T-helper 2 cell treated with Interferon-gamma antibody and Interleukin-4, amounts not matched to agents 5 μg/mL and 100 μg/mL, for 36 hours (primary cell): ENCODE measurements at regions not wholly inside any gene's neighbourhood (a gene's known extent, or its start where the extent isn't known, plus 50 kb on each side); places are given as distances from the start of the nearest gene placed in this dataset.

Source experiments
- DNase-seq: peaks from one replicate; pipeline ENCODE4 v3.0.0; 2021; ENCODE audit warnings: low spot score
- H3K27ac Mint-ChIP-seq: one replicate; pipeline ENCODE4 v1.8.0; 2021; ENCODE audit warnings: mild to moderate bottlenecking, mixed read lengths
- H3K27me3 Mint-ChIP-seq: one replicate; pipeline ENCODE4 v1.8.0; 2021; ENCODE audit warnings: low read depth, mixed read lengths
- H3K36me3 Mint-ChIP-seq: one replicate; pipeline ENCODE4 v1.8.0; 2021; ENCODE audit warnings: low read depth, mixed read lengths
- H3K4me1 Mint-ChIP-seq: one replicate; pipeline ENCODE4 v1.8.0; 2021; ENCODE audit warnings: low read depth, mixed read lengths
- H3K4me3 Mint-ChIP-seq: one replicate; pipeline ENCODE4 v1.8.0; 2022; ENCODE audit warnings: mild to moderate bottlenecking, moderate library complexity, mixed read lengths
- H3K9me3 Mint-ChIP-seq: one replicate; pipeline ENCODE4 v1.8.0; 2021; ENCODE audit warnings: mixed read lengths

DNA sequence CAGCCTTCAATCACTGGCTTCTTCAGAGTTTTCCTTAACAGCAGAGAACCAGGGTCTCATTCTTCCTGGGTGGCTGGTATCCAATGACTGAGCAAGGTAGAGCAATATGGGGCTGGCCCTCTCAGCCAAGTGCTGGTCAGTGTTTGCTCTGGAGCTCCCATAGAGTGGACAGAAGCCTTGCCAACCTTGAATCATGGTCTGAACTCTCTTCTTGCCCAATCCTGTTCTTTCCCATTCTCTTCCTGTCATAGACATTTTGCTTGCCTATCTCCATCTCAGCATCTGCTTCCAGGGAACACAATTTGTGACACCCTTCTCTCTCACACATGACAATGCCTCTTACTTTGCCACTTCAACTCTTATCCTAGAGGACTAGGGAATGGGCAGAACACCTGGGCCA, 245.6 kb upstream of the PEX5L start:
- H3K9me3 Mint-ChIP-seq, result no peaks in the 10 kb centered on the region
- no peaks in the 10 kb centered on the region for H3K27me3 Mint-ChIP-seq
- H3K36me3 Mint-ChIP-seq, result no peaks in the 10 kb centered on the region
- DNase-seq, result no peak
- H3K27ac Mint-ChIP-seq, result no peak overlapping the region
- no peaks in the 10 kb centered on the region for H3K4me1 Mint-ChIP-seq
- H3K4me3 Mint-ChIP-seq, result no peak overlapping the region

DNA sequence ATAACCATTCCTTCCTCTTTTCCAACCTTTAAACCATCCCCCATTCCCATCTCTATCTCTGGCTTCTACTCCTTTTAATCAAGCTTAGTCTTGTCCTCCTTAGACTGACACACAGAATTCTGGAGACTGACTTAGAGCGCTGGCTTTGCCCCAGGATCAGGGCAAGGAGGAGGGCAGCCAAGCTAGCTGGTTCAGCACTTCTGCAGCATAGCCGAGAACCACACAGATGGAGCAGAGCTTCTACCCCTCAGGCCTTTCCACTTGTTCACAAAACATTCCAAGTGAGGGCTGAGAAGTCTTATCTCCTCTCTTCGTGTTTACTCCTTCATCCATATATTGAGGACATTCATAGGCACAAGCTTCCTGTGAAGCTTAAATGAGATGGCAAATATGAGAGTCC, 246.5 kb upstream of the PEX5L start:
- Mint-ChIP-seq H3K36me3 (no peaks in the 10 kb centered on the region), H3K27ac (no peak overlapping the region), H3K4me1 (no peaks in the 10 kb centered on the region), H3K27me3 (no peaks in the 10 kb centered on the region), H3K9me3 (no peaks in the 10 kb centered on the region), H3K4me3 (no peak overlapping the region)
- DNase-seq, result no peak

- Mint-ChIP-seq H3K4me3 (no peak overlapping the region), H3K27ac (no peak overlapping the region), H3K36me3 (no peaks in the 10 kb centered on the region), H3K4me1 (no peaks in the 10 kb centered on the region), H3K9me3 (no peaks in the 10 kb centered on the region), H3K27me3 (no peaks in the 10 kb centered on the region)
- DNase-seq, result no peak
These were observed 247.8 kb upstream of the PEX5L start for GRCh38 chr3:180284331-180285110.

DNA sequence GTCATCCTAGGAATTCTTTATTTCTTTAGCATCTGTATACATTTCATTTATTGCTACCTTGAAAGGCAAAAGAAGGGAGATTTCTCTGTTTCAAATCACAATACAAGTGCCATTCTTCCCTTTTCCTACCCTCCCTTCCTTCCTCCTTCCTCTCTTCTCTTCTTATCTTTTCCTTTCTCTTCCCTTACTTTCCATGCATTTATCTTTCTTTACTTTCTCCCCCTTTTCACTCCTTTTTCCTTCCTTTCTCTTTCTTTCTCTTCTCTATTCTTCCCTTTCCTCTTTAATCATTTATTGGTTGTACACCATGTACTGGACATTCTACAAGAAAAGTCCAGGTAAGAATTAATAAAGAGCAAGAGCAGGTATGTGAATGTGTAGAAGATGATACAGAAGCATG, 251.0 kb upstream of the PEX5L start:
- no peak for DNase-seq
- Mint-ChIP-seq H3K9me3 (no peaks in the 10 kb centered on the region), H3K27ac (no peak overlapping the region), H3K36me3 (no peaks in the 10 kb centered on the region), H3K27me3 (no peaks in the 10 kb centered on the region), H3K4me3 (no peak overlapping the region), H3K4me1 (no peaks in the 10 kb centered on the region)

GRCh38 chr3:180288816-180289215, 252.1 kb upstream of the PEX5L start:
- H3K4me3 Mint-ChIP-seq, result no peak overlapping the region
- no peaks in the 10 kb centered on the region for H3K4me1 Mint-ChIP-seq
- no peak overlapping the region for H3K27ac Mint-ChIP-seq
- no peaks in the 10 kb centered on the region for H3K36me3 Mint-ChIP-seq
- no peaks in the 10 kb centered on the region for H3K27me3 Mint-ChIP-seq
- H3K9me3 Mint-ChIP-seq, result no peaks in the 10 kb centered on the region
- no peak for DNase-seq

DNA sequence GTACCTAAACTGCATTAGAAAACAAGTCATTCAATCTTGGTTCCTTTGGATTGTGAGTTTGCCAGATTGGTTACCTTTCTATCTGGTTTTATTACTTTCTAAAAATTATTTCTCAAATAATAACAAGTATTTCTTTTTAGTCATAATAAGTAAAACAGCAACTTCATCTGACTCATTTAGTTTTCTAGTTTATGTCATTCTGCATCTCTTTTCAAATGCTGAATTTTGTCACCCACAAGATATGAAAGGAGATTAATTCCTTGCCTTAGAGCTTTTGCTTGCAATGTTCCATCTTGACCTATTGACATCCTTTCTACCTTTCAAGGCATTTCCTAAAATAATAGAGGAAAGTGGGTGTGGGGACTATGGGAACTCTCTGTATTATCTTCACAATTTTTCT, 253.6 kb upstream of the PEX5L start:
- Mint-ChIP-seq H3K27ac (no peak overlapping the region), H3K4me3 (no peak overlapping the region), H3K9me3 (no peaks in the 10 kb centered on the region), H3K27me3 (no peaks in the 10 kb centered on the region), H3K4me1 (no peaks in the 10 kb centered on the region), H3K36me3 (no peaks in the 10 kb centered on the region)
- DNase-seq, result no peak

DNA sequence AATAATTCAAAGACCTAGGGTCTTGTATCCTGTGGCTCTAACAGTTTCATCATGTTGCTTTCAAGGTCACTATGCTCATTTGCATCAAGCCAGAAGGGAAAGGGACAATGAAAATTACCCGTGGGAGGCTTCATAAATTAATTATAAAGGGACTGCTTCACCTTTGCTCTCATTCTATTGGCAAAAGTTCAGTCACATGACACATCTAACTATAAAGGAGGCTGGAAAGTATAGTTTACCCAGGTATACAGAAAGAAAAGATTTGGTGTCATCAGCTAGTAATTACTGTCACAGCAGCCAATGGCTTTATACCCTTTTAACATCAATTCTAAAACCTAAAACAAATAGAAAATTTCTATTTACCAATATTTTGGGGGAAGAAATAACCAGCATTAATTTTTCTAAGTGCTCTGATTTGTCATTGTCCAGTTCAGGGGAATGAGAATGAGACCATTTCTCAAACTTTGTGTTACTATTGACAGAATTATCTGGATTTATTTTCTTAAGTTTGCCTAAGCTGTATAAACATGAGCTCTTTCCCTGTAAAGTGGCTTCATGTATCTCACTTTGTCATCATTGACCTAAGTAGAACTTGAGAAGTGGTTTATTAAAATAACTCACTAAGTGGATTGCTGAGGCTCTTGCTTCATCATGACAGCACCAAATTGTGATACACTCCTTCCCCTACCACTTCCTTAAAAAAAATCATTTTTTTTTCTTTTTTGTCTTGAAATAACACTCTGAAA, 257.7 kb upstream of the PEX5L start:
- Mint-ChIP-seq H3K27me3 (no peaks in the 10 kb centered on the region), H3K27ac (no peak overlapping the region), H3K4me1 (no peaks in the 10 kb centered on the region), H3K36me3 (no peaks in the 10 kb centered on the region), H3K4me3 (no peak overlapping the region), H3K9me3 (no peaks in the 10 kb centered on the region)
- DNase-seq, result no peak

GRCh38 chr3:180295811-180296210, 259.1 kb upstream of the PEX5L start:
- H3K9me3 Mint-ChIP-seq, result no peaks in the 10 kb centered on the region
- no peaks in the 10 kb centered on the region for H3K36me3 Mint-ChIP-seq
- no peak overlapping the region for H3K27ac Mint-ChIP-seq
- no peaks in the 10 kb centered on the region for H3K4me1 Mint-ChIP-seq
- H3K4me3 Mint-ChIP-seq, result no peak overlapping the region
- no peak for DNase-seq
- no peaks in the 10 kb centered on the region for H3K27me3 Mint-ChIP-seq

DNA sequence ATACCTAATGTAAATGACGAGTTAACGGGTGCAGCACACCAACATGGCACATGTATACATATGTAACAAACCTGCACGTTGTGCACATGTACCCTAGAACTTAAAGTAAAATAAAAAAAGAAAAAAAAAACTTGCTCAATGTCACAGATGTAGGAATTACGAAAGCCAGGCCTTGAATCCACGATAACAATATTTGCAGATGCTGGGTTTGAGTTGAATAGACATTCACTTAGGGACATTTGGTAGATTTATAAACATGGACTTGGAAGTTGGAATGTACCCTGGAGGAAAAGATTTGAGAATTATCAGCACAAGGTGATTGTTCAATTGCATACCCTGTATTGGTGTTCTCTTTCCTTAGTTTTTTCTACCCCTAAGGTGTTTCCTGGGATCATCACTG, 260.2 kb upstream of the PEX5L start:
- Mint-ChIP-seq H3K9me3 (no peaks in the 10 kb centered on the region), H3K27me3 (no peaks in the 10 kb centered on the region), H3K36me3 (no peaks in the 10 kb centered on the region), H3K27ac (no peak overlapping the region), H3K4me1 (no peaks in the 10 kb centered on the region), H3K4me3 (no peak overlapping the region)
- no peak for DNase-seq

DNA sequence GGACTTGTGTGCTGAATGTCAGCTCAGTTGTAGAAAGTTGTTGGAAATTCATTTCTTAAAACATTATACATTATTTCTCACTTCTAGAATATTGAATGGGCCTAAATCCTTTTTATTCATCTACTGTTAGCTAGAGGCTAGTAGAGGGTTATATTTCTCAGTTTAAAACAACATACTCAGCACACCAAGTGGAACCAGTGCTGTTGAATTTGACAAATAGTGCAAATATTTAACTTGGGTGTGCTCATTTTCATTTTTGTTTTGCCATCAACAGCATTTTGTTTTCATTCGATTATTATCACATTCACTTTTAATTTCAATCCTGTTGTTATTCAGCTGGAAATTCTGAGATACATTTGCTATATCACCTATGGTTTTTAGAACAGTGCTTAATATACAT, 269.4 kb upstream of the PEX5L start:
- Mint-ChIP-seq H3K27ac (no peak overlapping the region), H3K9me3 (no peaks in the 10 kb centered on the region), H3K27me3 (no peaks in the 10 kb centered on the region), H3K4me1 (no peaks in the 10 kb centered on the region), H3K4me3 (no peak overlapping the region), H3K36me3 (no peaks in the 10 kb centered on the region)
- no peak for DNase-seq

DNA sequence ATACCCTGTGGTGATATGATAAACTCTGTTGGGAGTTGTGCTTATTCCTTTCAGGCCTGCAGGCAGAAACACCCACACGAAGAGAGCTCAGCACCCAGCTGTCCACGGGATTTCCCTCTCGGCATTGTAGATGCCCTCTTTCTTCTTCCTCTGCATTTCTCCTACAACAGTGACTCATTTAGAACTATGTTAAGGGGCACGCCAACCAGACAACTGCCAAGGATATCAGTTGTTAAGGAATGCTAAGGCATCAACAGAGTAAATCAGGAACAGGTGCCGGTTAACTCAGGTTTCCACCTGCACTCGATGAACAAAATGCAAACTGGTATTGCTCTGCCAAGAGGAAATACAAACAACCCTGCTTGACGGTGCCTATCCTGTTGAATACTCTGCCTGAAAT, 270.0 kb upstream of the PEX5L start:
- Mint-ChIP-seq H3K9me3 (no peaks in the 10 kb centered on the region), H3K27ac (no peak overlapping the region), H3K4me1 (no peaks in the 10 kb centered on the region), H3K27me3 (no peaks in the 10 kb centered on the region), H3K4me3 (no peak overlapping the region), H3K36me3 (no peaks in the 10 kb centered on the region)
- no peak for DNase-seq

DNA sequence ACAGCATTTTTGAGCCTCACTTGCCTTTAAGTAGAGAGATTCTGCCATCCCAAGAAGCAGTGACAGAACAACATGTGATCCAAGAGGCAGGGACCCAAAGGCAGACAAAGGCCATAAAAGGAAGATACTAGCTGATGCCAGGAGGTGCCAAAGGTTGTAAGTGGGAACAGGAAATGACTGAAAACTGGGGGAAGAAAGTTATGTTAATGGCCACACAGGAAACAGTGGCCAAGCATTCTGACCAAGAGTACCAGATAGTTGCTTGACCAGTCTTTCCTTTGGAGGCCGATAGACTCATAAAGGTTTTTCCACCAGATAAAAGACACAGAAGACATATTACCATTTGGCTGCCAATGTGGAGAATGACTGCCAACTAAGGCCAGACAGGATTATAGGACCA, 274.5 kb upstream of the PEX5L start:
- Mint-ChIP-seq H3K4me1 (no peaks in the 10 kb centered on the region), H3K4me3 (no peak overlapping the region), H3K27me3 (no peaks in the 10 kb centered on the region), H3K36me3 (no peaks in the 10 kb centered on the region), H3K27ac (no peak overlapping the region), H3K9me3 (no peaks in the 10 kb centered on the region)
- DNase-seq, result no peak

DNA sequence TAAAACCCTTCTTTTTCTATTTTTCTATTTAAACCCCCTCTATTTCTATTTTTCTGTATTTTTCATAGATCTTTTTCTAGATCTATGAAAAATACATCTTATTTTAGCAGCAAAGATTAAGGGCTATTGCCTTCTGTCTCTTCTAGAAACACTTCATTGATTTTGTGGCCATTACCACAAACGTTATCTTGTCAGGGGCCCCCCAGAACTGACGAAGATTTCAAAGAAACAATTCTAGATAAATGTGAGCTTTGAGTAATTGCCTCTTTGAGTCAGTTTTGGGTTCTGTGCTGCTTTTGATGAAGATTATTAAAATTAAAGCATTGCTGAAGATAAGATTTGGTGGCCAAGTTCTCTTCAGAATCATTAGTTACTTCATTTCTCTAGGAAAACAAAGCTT, 279.6 kb upstream of the PEX5L start:
- no peaks in the 10 kb centered on the region for H3K4me1 Mint-ChIP-seq
- no peak overlapping the region for H3K4me3 Mint-ChIP-seq
- H3K9me3 Mint-ChIP-seq, result no peaks in the 10 kb centered on the region
- no peak overlapping the region for H3K27ac Mint-ChIP-seq
- H3K27me3 Mint-ChIP-seq, result no peaks in the 10 kb centered on the region
- no peak for DNase-seq
- H3K36me3 Mint-ChIP-seq, result no peaks in the 10 kb centered on the region

- DNase-seq, result no peak
- no peaks in the 10 kb centered on the region for H3K36me3 Mint-ChIP-seq
- no peaks in the 10 kb centered on the region for H3K4me1 Mint-ChIP-seq
- H3K4me3 Mint-ChIP-seq, result no peak overlapping the region
- no peak overlapping the region for H3K27ac Mint-ChIP-seq
- H3K27me3 Mint-ChIP-seq, result no peaks in the 10 kb centered on the region
- peaks cover 2% of the 10 kb centered on the region for H3K9me3 Mint-ChIP-seq
These were observed 282.5 kb upstream of the TTC14 start for GRCh38 chr3:180319461-180319860.

DNA sequence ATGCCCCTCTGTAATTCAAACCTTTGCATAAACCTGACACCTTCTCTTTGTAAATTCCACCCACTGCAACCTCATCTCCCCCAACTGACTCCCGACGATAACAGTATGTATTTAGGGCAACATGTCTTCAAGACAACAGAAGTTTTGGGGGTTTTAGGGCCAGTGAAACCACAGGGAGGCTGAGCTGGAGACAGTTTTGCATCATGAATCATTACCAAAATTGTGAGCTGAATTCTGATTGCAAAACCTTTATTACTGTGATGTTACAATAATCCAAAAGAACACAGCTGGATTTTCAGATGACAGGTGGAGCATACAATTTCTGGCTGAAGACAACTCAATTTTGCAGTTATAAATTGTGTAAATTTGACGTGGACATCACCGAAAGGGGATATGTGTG, 281.3 kb upstream of the TTC14 start:
- DNase-seq, result no peak
- Mint-ChIP-seq H3K36me3 (no peaks in the 10 kb centered on the region), H3K4me1 (no peaks in the 10 kb centered on the region), H3K9me3 (peaks cover 4% of the 10 kb centered on the region), H3K27ac (no peak overlapping the region), H3K4me3 (no peak overlapping the region), H3K27me3 (no peaks in the 10 kb centered on the region)
